ENCODE measurements at regions not wholly inside any gene's neighbourhood (a gene's known extent, or its start where the extent isn't known, plus 50 kb on each side); places are given as distances from the start of the nearest gene placed in this dataset.
"Not testable (repeated sequence)": the region's sequence is repeated elsewhere in the genome, so short reads cannot be mapped to it uniquely, and the experiment has no call there.

GRCh38 chr15:87752250-87752951 lies 504.1 kb downstream of the NTRK3 start:
- DNase-seq (ENCODE audit: low read depth): no peak

DNA sequence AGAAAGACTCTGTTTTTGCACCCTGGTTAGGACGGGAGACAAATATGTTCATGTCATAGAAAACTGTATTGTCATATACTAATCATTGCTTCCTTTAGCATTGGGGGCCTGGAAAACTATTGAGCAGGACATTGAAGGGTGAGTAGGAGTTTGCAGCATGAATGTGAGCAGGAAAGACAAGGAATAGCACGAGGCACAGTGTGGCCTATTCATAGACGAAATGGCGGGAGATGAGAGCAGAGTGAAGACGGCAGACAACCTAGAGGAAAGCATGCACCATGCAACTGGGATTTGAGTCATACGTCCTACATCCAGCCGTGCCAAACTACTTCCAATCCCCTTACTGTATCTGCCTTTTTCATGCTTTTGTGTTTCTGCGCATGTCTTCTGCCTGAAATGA lies 508.1 kb downstream of the NTRK3 start:
- DNase-seq (ENCODE audit: low read depth): no peak

- no peak for DNase-seq (ENCODE audit: low read depth)
These were observed 509.5 kb downstream of the NTRK3 start for GRCh38 chr15:87747087-87747486.

DNA sequence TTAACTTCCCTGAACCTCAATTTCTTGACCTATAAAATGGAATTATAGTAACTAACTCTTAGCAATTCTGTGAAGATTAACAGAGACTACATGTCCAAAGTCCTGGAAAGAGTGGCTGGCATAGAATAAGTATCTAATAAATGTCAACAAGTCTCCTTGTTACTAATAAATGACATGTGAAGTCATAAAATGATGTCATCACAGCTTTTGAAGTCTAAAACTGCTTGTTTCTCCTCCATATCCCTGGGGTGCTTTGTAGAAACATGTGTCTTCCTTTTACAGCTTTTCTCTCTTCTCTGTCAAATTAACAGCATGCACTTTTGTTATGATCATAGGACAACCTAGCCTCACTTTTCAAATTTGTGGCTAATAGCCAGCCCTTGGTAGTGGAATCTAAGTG lies 510.2 kb downstream of the NTRK3 start:
- no peak for DNase-seq (ENCODE audit: low read depth)

DNA sequence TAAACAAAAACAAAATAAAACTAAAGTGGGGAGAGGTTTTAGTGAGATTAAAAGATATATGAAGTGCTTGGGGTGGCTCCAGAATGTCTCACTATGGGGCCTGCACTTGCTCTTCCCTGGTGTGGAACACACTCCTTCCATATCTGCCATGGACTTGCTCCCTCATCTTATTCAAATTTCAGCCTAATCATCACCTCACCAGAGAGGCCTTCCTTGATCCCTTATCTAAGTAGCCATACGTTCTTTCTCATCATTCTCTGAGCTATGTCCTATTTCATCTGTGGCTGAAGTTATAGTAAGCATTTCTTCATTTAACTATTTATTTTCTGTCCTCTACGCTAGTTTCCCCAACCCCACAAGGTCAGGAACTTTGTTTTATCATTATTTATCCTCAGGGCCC lies 511.7 kb downstream of the NTRK3 start:
- no peak for DNase-seq (ENCODE audit: low read depth)

GRCh38 chr15:87743562-87743961 lies 513.0 kb downstream of the NTRK3 start:
- DNase-seq (ENCODE audit: low read depth): no peak

DNA sequence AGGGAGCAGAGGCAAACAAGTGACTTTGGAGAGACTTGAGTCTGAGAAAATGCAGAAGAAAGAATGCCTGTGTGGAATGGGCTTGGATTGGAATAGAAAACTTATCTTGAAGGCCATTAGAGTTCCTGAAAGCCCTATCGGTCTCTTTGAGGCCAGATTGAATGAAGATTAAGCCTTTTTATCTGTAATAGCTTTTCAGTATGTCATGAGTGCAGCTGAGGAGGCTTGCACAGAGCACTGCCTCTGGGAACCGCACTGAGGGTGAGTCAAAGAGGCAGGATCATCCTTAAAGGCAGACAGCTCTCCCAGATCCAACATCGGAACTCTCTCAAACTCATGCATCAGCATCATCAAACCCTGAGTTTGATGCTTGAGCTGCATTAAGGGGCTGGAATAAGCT lies 515.2 kb downstream of the NTRK3 start:
- peak; percentile 44 for DNase-seq (ENCODE audit: low read depth)

DNA sequence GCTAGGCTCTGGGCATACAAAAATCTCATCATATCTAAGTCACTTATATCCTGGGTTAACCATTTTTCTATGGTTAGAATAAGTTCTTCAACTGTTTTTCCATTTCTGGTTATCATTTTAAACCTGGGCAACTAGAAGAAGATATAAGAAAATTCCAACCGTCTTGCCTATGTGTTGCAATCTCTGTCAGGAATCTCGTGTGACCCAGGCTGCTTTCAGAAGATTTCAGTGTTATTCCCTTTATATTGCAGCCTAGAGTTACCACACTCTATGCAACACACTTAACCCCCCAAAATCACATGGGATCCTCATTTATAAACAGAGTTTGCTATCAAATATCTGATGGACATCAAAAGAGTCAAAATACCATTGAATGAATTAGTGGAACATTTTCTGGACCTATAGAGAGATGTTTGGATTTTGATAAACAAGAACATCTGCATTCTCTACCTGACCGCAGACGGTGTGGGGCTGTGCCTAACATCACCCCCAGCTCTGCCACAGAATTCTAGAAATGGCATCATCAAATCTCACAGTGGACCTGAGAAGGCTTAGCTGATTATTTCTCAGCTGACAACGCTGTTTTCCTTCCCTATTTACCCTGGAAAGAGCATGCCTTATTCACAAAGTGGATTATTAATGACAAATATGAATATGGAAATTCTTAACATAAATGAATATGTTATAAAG lies 515.7 kb downstream of the NTRK3 start:
- DNase-seq (ENCODE audit: low read depth): no peak

DNA sequence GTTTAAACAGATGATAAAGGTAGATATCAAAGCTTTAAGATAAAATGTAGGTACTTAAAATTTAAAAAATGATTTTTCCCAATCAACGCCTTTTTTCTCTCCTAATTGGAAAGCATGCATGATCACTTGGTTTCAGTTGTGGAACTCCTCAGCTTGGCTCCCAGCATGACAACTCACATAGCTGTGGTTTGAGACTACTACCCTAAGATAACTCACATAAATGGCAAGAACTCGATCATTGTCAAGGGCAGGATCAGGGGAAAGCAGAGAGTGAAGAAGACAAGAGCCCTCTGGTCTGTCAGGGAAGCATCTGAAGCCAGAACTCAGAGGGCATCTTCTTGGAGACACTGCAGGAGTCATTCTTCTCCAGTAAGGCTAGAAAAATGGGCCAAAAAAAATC lies 516.7 kb downstream of the NTRK3 start:
- no peak for DNase-seq (ENCODE audit: low read depth)

- no peak for DNase-seq (ENCODE audit: low read depth)
These were observed 517.5 kb downstream of the NTRK3 start for GRCh38 chr15:87739081-87739480.

DNA sequence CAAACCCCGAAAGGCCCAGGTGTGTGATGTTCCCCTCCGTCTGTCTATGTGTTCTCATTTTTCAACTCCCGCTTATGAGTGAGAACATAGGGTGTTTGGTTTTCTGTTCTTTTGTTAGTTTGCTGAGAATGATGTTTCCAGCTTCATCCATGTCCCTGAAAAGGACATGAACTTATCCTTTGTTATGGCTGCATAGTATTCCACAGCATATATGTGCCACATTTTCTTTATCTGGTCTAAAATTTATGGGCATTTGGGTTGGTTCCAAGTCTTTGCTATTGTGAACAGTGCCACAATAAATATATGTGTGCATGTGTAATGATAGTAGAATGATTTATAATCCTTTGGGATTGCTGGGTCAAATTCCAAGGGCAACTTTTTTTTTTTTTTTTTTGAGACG lies 519.1 kb downstream of the NTRK3 start:
- DNase-seq (ENCODE audit: low read depth): not testable (repeated sequence)

DNA sequence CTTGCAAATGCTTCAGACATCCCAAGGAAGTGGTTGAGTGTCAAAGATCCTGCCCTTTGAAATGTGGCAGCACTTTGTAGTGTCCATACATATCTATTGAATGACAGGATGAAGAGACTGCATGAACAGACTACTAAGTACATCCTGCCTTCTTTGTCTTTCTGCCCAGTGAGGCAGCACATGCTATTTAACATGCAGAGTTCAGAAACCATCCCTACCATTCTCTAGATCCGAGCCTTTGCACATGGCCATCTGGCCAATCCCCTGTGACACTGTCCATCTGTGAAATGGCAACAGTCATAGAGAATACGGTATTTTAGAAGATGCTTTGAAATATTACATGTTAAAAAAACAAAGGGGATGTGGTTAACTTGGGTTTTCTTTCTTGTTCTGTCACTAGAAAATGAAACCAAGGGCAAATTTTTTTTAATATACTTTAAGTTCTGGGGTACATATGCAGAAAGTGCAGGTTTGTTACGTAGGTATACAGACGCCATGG lies 519.6 kb downstream of the NTRK3 start:
- no peak for DNase-seq (ENCODE audit: low read depth)

DNA sequence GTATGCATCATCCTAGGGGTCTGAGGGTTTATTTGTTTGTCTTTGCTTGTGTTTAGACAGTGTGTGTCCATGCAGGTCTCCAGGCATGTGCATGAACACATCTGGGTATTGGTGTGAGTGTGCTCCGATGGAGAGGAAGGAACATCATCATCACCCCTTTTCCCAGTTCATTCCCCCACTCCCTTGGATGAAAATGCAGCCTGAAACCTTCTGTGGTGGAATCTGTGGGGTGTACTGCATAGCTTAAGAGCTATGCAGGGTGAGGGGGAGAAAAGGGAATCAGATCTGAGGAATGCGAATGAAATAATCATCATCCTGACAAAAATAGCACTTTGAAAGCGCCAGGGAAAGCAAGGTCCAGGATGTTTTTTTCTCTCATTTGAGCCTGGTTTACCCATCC lies 520.1 kb downstream of the NTRK3 start:
- no peak for DNase-seq (ENCODE audit: low read depth)

DNA sequence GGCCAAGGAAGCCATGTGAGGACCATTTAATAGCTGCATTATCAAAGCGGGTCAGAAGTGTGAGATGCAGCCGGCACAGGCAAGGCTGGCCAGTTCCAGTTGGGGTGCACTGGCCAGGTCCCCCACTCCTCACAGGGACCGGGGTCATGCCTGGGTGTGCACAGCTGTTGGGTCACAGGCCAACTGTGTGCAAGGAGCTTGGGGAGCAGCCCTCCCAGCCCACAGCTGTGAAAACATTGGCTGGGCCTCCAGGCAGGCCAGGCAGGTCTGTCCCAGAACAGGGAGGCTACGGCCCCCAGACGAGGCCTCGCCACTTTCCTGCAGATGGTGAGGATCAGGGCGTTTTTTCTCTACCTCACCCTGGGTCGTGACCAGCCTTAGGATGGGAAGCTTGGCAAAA lies 521.0 kb downstream of the NTRK3 start:
- DNase-seq (ENCODE audit: low read depth): no peak

- DNase-seq (ENCODE audit: low read depth): no peak
These were observed 521.8 kb downstream of the NTRK3 start for GRCh38 chr15:87734571-87735373.

DNA sequence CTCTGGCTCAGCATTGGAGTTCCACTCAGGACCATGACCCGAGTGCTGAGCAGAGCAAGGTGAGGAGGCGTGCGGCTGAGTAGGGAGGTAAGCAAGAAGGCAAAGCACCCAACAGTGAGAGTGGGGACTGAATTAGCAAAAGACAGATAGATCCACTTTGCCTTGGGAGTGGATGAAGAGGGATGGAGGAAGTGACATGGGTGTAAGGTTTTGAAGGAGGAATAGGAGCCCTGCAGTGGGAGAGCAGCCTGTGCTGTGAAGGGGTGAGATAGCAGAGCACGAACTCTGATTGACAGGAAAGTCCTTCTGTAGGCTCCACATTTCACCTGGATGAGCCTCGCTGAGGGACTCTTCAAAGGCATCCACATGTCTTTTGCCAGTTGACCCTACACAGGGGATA lies 522.6 kb downstream of the NTRK3 start:
- no peak for DNase-seq (ENCODE audit: low read depth)

- DNase-seq (ENCODE audit: low read depth): no peak
These were observed 523.0 kb downstream of the NTRK3 start for GRCh38 chr15:87733541-87733941.

GRCh38 chr15:87732976-87733375 lies 523.6 kb downstream of the NTRK3 start:
- DNase-seq (ENCODE audit: low read depth): no peak

DNA sequence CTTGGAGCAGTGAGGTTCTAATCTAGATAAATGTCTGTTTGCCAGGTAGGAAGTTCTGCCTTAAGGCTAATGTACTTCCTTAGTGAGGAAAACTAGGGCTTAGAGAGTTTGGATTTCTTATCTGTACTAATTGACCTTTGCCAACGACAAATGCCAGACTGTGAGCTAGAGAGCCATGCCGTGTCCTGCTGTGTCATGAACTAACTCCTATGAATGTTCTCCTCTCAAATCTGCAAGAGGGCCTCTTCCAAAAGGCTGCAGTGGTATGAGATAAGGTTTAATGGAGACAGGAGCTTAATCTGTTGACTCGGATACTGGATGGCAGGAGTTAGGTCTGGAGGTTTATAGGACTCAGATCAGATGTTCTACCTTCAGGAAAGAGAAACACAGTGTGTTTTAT lies 524.9 kb downstream of the NTRK3 start:
- DNase-seq (ENCODE audit: low read depth): no peak

GRCh38 chr15:87730706-87731105 lies 525.8 kb downstream of the NTRK3 start:
- DNase-seq (ENCODE audit: low read depth): no peak

DNA sequence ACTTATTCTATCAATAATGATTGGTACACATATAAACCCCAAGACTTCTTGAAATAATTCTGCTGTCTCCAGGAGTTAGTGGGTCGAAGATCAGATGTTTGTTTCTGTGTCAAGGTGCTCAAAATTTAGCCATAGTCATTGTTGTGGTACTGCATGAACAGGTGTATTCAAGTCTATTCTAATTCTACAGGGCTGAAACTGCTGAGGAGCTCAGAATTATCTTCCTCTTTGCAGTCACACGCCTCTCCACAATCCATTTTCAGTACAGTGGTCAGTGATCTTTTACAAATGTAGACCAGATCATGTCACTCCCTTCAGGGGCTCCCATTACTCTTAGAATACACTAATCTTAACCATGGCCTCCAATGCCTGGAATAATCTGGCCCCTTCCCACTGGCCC lies 527.5 kb downstream of the NTRK3 start:
- no peak for DNase-seq (ENCODE audit: low read depth)

GRCh38 chr15:87727073-87727472 lies 529.5 kb downstream of the NTRK3 start:
- DNase-seq (ENCODE audit: low read depth): no peak

DNA sequence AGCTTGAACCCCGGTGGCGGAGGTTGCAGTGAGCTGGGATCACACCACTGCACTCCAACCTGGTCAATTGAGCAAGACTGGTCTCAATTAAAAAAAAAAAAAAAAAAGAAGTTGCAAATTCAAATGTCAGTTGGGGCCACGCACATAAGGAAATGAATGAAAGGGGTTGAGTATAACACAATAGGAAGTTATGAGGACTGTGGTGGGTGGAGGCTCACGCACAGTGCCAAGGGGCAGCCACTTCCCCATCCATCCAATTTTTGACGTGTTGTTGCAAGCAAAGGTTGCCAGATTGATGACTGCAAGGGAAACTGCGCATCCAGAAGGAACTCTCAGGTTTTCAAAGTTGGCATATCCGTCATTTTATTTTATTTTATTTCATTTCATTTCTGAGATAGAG lies 532.2 kb downstream of the NTRK3 start:
- no peak for DNase-seq (ENCODE audit: low read depth)

Measured in CMK (cell line).